IMR-90 (cell line): ENCODE measurements at regions not wholly inside any gene's neighbourhood (a gene's known extent, or its start where the extent isn't known, plus 50 kb on each side); places are given as distances from the start of the nearest gene placed in this dataset.

Source experiments
- ATAC-seq: fragments of 200-7000 bp; cut with Tn5 transposase; 2 replicates; pipeline ENCODE4 v1.9.1; 2020; ENCODE audit warnings: low read depth, mild to moderate bottlenecking, moderate library complexity
- BruUV-seq: library from RNA; stranded (reverse); fragments of 400-500 nt; replicated peaks from 2 replicates; lab custom pipeline; 2021; lab: Mats Ljungman, UMichigan
- CTCF ChIA-PET: fragments of 300-600 bp; formaldehyde crosslinking; extraction: SDS; loops from one replicate; lab custom pipeline; 2021; ENCODE audit warnings: antibody characterized with exemption; lab: Yijun Ruan, JAX
- POLR2A ChIA-PET: fragments of 300-600 bp; sonication (Branson Sonifier 250); formaldehyde crosslinking; loops from one replicate; lab custom pipeline; 2022; ENCODE audit warnings: antibody characterized with exemption; ENCODE audit not compliant: unreplicated experiment; lab: Charles Lee
- DNase-seq: peaks from one replicate; pipeline ENCODE4 v3.0.0; 2013
- H2AFZ ChIP-seq: replicated peaks from 2 replicates; pipeline ENCODE3; 2013; ENCODE audit warnings: low read length, mild to moderate bottlenecking; ENCODE audit not compliant: poor library complexity
- H2AK5ac ChIP-seq: 2 replicates; pipeline ENCODE4 v1.6.1; 2013; ENCODE audit warnings: low read depth, low read length, inconsistent platforms
- H2AK9ac ChIP-seq: replicated peaks from 2 replicates; pipeline ENCODE3; 2013; ENCODE audit warnings: mild to moderate bottlenecking, low read depth, low read length, moderate library complexity; ENCODE audit not compliant: poor library complexity
- H2BK120ac ChIP-seq: 2 replicates; pipeline ENCODE4 v1.6.1; 2013; ENCODE audit warnings: low read depth, low read length, inconsistent platforms
- H2BK15ac ChIP-seq: 3 replicates; pipeline ENCODE4 v1.6.1; 2013; ENCODE audit warnings: low read depth, low read length, inconsistent platforms
- H2BK20ac ChIP-seq: 2 replicates; pipeline ENCODE4 v1.6.1; 2013; ENCODE audit warnings: low read depth, mild to moderate bottlenecking, inconsistent platforms, low read length, moderate library complexity
- H2BK5ac ChIP-seq: 2 replicates; pipeline ENCODE4 v1.6.1; 2013; ENCODE audit warnings: mild to moderate bottlenecking, low read depth, low read length, inconsistent platforms; ENCODE audit not compliant: poor library complexity, severe bottlenecking
- H3K14ac ChIP-seq: replicated peaks from 2 replicates; pipeline ENCODE4 v1.6.1; 2013; ENCODE audit warnings: low read depth, low read length, inconsistent platforms
- H3K18ac ChIP-seq: 2 replicates; pipeline ENCODE4 v1.6.1; 2013; ENCODE audit warnings: low read depth, low read length, control low read depth
- H3K23ac ChIP-seq: 2 replicates; pipeline ENCODE4 v1.6.1; 2013; ENCODE audit warnings: low read depth, low read length, inconsistent platforms
- H3K27ac ChIP-seq: 2 replicates; pipeline ENCODE4 v1.5.1; 2013; ENCODE audit warnings: mild to moderate bottlenecking, control low read depth, low read length; ENCODE audit not compliant: insufficient read depth
- H3K27me3 ChIP-seq: 2 replicates; pipeline ENCODE4 v1.6.1; 2013; ENCODE audit warnings: low read length; ENCODE audit not compliant: control insufficient read depth, insufficient read depth
- H3K36me3 ChIP-seq: 2 replicates; pipeline ENCODE4 v1.6.1; 2013; ENCODE audit warnings: low read length, mixed read lengths; ENCODE audit not compliant: control insufficient read depth, insufficient read depth
- H3K4ac ChIP-seq: 2 replicates; pipeline ENCODE4 v1.6.1; 2013; ENCODE audit warnings: low read depth, low read length, inconsistent platforms
- H3K4me1 ChIP-seq: 2 replicates; pipeline ENCODE4 v1.6.1; 2013; ENCODE audit warnings: low read length, mixed read lengths; ENCODE audit not compliant: control insufficient read depth, insufficient read depth
- H3K4me2 ChIP-seq: 2 replicates; pipeline ENCODE4 v1.6.1; 2013; ENCODE audit warnings: low read depth, mild to moderate bottlenecking, control low read depth, low read length, moderate library complexity
- H3K4me3 ChIP-seq: 2 replicates; pipeline ENCODE4 v1.5.1; 2013; ENCODE audit warnings: low read depth, mild to moderate bottlenecking, control low read depth, low read length, moderate library complexity; ENCODE audit not compliant: insufficient read depth
- H3K56ac ChIP-seq: 2 replicates; pipeline ENCODE4 v1.6.1; 2013; ENCODE audit warnings: low read length, inconsistent platforms; ENCODE audit not compliant: insufficient read depth; ENCODE audit errors: extremely low read depth
- H3K79me1 ChIP-seq, 2 experiments: 2 replicates each; pipeline ENCODE4 v1.6.1; 2013; ENCODE audit warnings: low read length in 2 of 2, inconsistent platforms in 1 of 2, low read depth in 1 of 2
- H3K9ac ChIP-seq: 2 replicates; pipeline ENCODE4 v1.6.1; 2013; ENCODE audit warnings: low read depth, low read length, control low read depth
- H3K9me1 ChIP-seq: 2 replicates; pipeline ENCODE4 v1.6.1; 2013; ENCODE audit warnings: low read length, inconsistent platforms; ENCODE audit not compliant: insufficient read depth
- H3K9me3 ChIP-seq: 2 replicates; pipeline ENCODE4 v1.6.1; 2013; ENCODE audit warnings: low read length; ENCODE audit not compliant: control insufficient read depth, insufficient read depth
- H4K20me1 ChIP-seq: 2 replicates; pipeline ENCODE4 v1.6.1; 2013; ENCODE audit warnings: low read length, inconsistent platforms; ENCODE audit not compliant: insufficient read depth
- H4K5ac ChIP-seq: 2 replicates; pipeline ENCODE4 v1.6.1; 2013; ENCODE audit warnings: mild to moderate bottlenecking, low read depth, low read length, control low read depth
- H4K8ac ChIP-seq, 2 experiments: 2 replicates each; pipeline ENCODE4 v1.6.1; 2013; ENCODE audit warnings: low read depth in 2 of 2, low read length in 2 of 2, control low read depth in 1 of 2, inconsistent platforms in 1 of 2
- H4K91ac ChIP-seq: 2 replicates; pipeline ENCODE4 v1.6.1; 2013; ENCODE audit warnings: low read depth, low read length, inconsistent platforms; ENCODE audit not compliant: insufficient read depth
- MAFK ChIP-seq: IDR thresholded peaks from 2 replicates; pipeline ENCODE4 v1.6.1; 2012; ENCODE audit warnings: low read depth, low read length, improper control_type of control experiment
- NFE2L2 ChIP-seq: fragments of 150-350 bp; IDR thresholded peaks from 2 replicates; pipeline ENCODE4 v1.6.1; 2016; ENCODE audit warnings: low read depth, mild to moderate bottlenecking, low read length
- RAD21 ChIP-seq: IDR thresholded peaks from 2 replicates; pipeline ENCODE4 v1.6.1; 2012; ENCODE audit warnings: low read length, improper control_type of control experiment
- RFX5 ChIP-seq: IDR thresholded peaks from 2 replicates; pipeline ENCODE4 v1.8.0; 2012; ENCODE audit warnings: low read depth, mild to moderate bottlenecking, low read length, moderate library complexity
- WGBS, 2 experiments: methylation state at CpG; one replicate each; pipeline versions ENCODE4 v1.1.5 to v1.1.7; 2013; ENCODE audit warnings: missing lambda C conversion rate in 2 of 2; ENCODE audit not compliant: insufficient read length in 1 of 2; ENCODE audit errors: extremely low coverage in 2 of 2; 5-methylcytosine and 5-hydroxymethylcytosine counted together
- dilution Hi-C: fragments of 300-500 bp; cut with HindIII; formaldehyde crosslinking; loops from one replicate; pipeline ENCODE4 v1.14.3; 2018; ENCODE audit warnings: low sequenced_read_pairs; ENCODE audit not compliant: unreplicated experiment
- in situ Hi-C: fragments of 300-500 bp; cut with MboI; formaldehyde crosslinking; loops from 3 replicates; pipeline ENCODE4 v1.14.3; 2019; ENCODE audit warnings: low sequenced_read_pairs, inconsistent platforms, mixed read lengths
- intact Hi-C: fragments of 100-400 bp; cut with micrococcal nuclease; formaldehyde crosslinking; loops from 2 replicates; pipeline ENCODE4 v1.10.0; 2022
- TF ChIP-seq, protein P1 (sequence below): fragments of 150-350 bp; IDR thresholded peaks from 2 replicates; pipeline ENCODE4 v1.6.1; 2017; ENCODE audit warnings: mild to moderate bottlenecking, antibody characterized with exemption, low read length, low read depth

GRCh38 chr6:145245119-145245518 lies 490.2 kb downstream of the EPM2A start:
- ATAC-seq (no peak), DNase-seq (peak; percentile 26)
- Histone ChIP-seq H3K9me1 (0 out of 2 replicates have a peak, but pooled peaks cover 4% of the 10 kb centered on the region), H3K14ac (no peak overlapping the region), H4K8ac (no peak overlapping the region), H3K18ac (no peak overlapping the region), H2AK9ac (no peak overlapping the region), H4K20me1 (no peaks in the 10 kb centered on the region), H3K27ac (no peak overlapping the region), H2BK5ac (no peak overlapping the region), H3K9me3 (peaks cover 5% of the 10 kb centered on the region), H3K23ac (no peak overlapping the region), H4K91ac (peak overlapping the region; percentile 13; the same call in 1 of the 2 replicates), H3K4ac (peak overlapping the region; percentile 14), H3K36me3 (no peaks in the 10 kb centered on the region), H2BK20ac (no peak overlapping the region), H3K27me3 (no peaks in the 10 kb centered on the region), H2BK120ac (no peak overlapping the region), H3K56ac (no peak overlapping the region), H3K79me1 (no peaks in the 10 kb centered on the region), H4K5ac (no peak overlapping the region), H2BK15ac (no peak overlapping the region), H2AK5ac (no peak overlapping the region), H3K4me2 (no peak overlapping the region), H3K4me1 (peaks cover 10% of the 10 kb centered on the region), H2AFZ (peak overlapping the region; percentile 12), H3K4me3 (no peak overlapping the region), H3K9ac (no peak overlapping the region)
- intact Hi-C loops (no loop called here), in situ Hi-C loops (no loop called here), dilution Hi-C loops (no loop called here)
- WGBS, 2 experiments, result 80% methylated on average over 1 of the region's 4 CpGs; no CpG with 5 or more reads in 1 of the 2 experiments
- CTCF ChIA-PET, result interaction anchor here (0.7 kb wide), 1 partner anchor 12 kb away, joined by 3 read pairs; no protein-coding TSS in a partner anchor
- TF ChIP-seq RFX5, result no peak
- TF ChIP-seq, protein P1, sequence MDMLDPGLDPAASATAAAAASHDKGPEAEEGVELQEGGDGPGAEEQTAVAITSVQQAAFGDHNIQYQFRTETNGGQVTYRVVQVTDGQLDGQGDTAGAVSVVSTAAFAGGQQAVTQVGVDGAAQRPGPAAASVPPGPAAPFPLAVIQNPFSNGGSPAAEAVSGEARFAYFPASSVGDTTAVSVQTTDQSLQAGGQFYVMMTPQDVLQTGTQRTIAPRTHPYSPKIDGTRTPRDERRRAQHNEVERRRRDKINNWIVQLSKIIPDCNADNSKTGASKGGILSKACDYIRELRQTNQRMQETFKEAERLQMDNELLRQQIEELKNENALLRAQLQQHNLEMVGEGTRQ, result no peak
- no peak for TF ChIP-seq MAFK
- no peak for TF ChIP-seq NFE2L2
- no peak for TF ChIP-seq RAD21
- POLR2A ChIA-PET, result no interaction called here
- no TSS peak for BruUV-seq
